GM12892 (cell line): ENCODE measurements at regions not wholly inside any gene's neighbourhood (a gene's known extent, or its start where the extent isn't known, plus 50 kb on each side); places are given as distances from the start of the nearest gene placed in this dataset.
"Not testable (repeated sequence)": the region's sequence is repeated elsewhere in the genome, so short reads cannot be mapped to it uniquely, and the experiment has no call there.

Experiments used
- POLR2AphosphoS5 ChIP-seq: IDR thresholded peaks from 2 replicates; pipeline ENCODE4 v1.6.1; 2011; ENCODE audit warnings: low read depth, low read length, control low read depth
- TAF1 ChIP-seq: IDR thresholded peaks from 2 replicates; pipeline ENCODE4 v1.6.1; 2011; ENCODE audit warnings: low read depth, mild to moderate bottlenecking, control low read depth, low read length, borderline replicate concordance

GRCh38 chr5:115691814-115692213, 66.0 kb upstream of the TMED7 start:
- TF ChIP-seq TAF1, POLR2AphosphoS5: not testable (repeated sequence)
